ENCODE measurements at regions not wholly inside any gene's neighbourhood (a gene's known extent, or its start where the extent isn't known, plus 50 kb on each side); places are given as distances from the start of the nearest gene placed in this dataset.

GRCh38 chr9:21592063-21592338 lies 109.9 kb upstream of the IFNE start:
- no peak for TF ChIP-seq POLR2AphosphoS5 (IDR thresholded peaks at IDR 0.05)
- TF ChIP-seq CTCF (IDR thresholded peaks at IDR 0.05 in 8 of 11, conservative IDR thresholded peaks at IDR 0.05 in 3 of 11): no peak
- no peak for TF ChIP-seq POLR2A (IDR thresholded peaks at IDR 0.05)
- H3K9me3 ChIP-seq: no peaks in the 10 kb centered on the region
- DNase-seq: no peak
- 88 to 94% (median 91%) methylated on average over 3 of the region's 3 CpGs for WGBS, 5 donors
- peaks cover 0 to 12% (median 0%) of the 10 kb centered on the region in 7 donors for H3K27me3 ChIP-seq (replicated peaks in 1 of 7)
- intact Hi-C loops (cut with DNase I; ENCODE audit: low total_unique reads): no loop called here
- H3K4me1 ChIP-seq: no peaks in the 10 kb centered on the region
- no peak overlapping the region for H3K27ac ChIP-seq
- no peaks in the 10 kb centered on the region for H3K36me3 ChIP-seq
- no peak overlapping the region for H3K4me3 ChIP-seq

- intact Hi-C loops (cut with DNase I; ENCODE audit: low total_unique reads): no loop called here
- Histone ChIP-seq H3K36me3 (no peaks in the 10 kb centered on the region), H3K27me3 (replicated peaks in 1 of 7) (peaks cover 0 to 37% (median 0%) of the 10 kb centered on the region in 7 donors), H3K9me3 (no peaks in the 10 kb centered on the region), H3K27ac (no peak overlapping the region), H3K4me1 (no peaks in the 10 kb centered on the region), H3K4me3 (no peak overlapping the region)
- WGBS, 5 donors: 71 to 84% (median 74%) methylated on average over 4 of the region's 4 CpGs
- TF ChIP-seq CTCF (IDR thresholded peaks at IDR 0.05 in 8 of 11, conservative IDR thresholded peaks at IDR 0.05 in 3 of 11) (no peak), POLR2A (IDR thresholded peaks at IDR 0.05) (no peak), POLR2AphosphoS5 (IDR thresholded peaks at IDR 0.05) (no peak)
- DNase-seq: no peak
Measured at GRCh38 chr9:21597284-21597683, 115.2 kb upstream of the IFNE start.

GRCh38 chr9:21598749-21599148 lies 116.6 kb upstream of the IFNE start:
- H3K27me3 ChIP-seq (replicated peaks in 1 of 7): peaks cover 0 to 37% (median 0%) of the 10 kb centered on the region in 7 donors
- TF ChIP-seq POLR2AphosphoS5 (IDR thresholded peaks at IDR 0.05): no peak
- no peak for TF ChIP-seq POLR2A (IDR thresholded peaks at IDR 0.05)
- no peak for TF ChIP-seq CTCF (IDR thresholded peaks at IDR 0.05 in 8 of 11, conservative IDR thresholded peaks at IDR 0.05 in 3 of 11)
- H3K36me3 ChIP-seq: no peaks in the 10 kb centered on the region
- H3K9me3 ChIP-seq: no peaks in the 10 kb centered on the region
- no peak for DNase-seq
- intact Hi-C loops (cut with DNase I; ENCODE audit: low total_unique reads): no loop called here
- no peaks in the 10 kb centered on the region for H3K4me1 ChIP-seq
- WGBS, 5 donors: 85 to 94% (median 91%) methylated on average over 2 of the region's 2 CpGs
- no peak overlapping the region for H3K27ac ChIP-seq
- H3K4me3 ChIP-seq: no peak overlapping the region

- Histone ChIP-seq H3K4me3 (no peak overlapping the region), H3K27ac (no peak overlapping the region), H3K27me3 (replicated peaks in 1 of 7) (peaks cover 0 to 6% (median 0%) of the 10 kb centered on the region in 7 donors), H3K36me3 (no peaks in the 10 kb centered on the region), H3K4me1 (no peaks in the 10 kb centered on the region), H3K9me3 (no peaks in the 10 kb centered on the region)
- no peak for DNase-seq
- intact Hi-C loops (cut with DNase I; ENCODE audit: low total_unique reads): no loop called here
- 32 to 50% (median 45%) methylated on average over 4 of the region's 4 CpGs for WGBS, 5 donors
- no peak for TF ChIP-seq POLR2A (IDR thresholded peaks at IDR 0.05)
- TF ChIP-seq POLR2AphosphoS5 (IDR thresholded peaks at IDR 0.05): no peak
- TF ChIP-seq CTCF (IDR thresholded peaks at IDR 0.05 in 8 of 11, conservative IDR thresholded peaks at IDR 0.05 in 3 of 11): no peak
Measured at GRCh38 chr9:21605489-21605931, 123.4 kb upstream of the IFNE start.
